Breast epithelium (tissue), 3 donors: ENCODE measurements at regions not wholly inside any gene's neighbourhood (a gene's known extent, or its start where the extent isn't known, plus 50 kb on each side); places are given as distances from the start of the nearest gene placed in this dataset.

Experiments
- POLR2A ChIP-seq: fragments of 450-650 bp; IDR thresholded peaks from one replicate; pipeline ENCODE4 v1.6.1; 2016; ENCODE audit warnings: antibody characterized with exemption, mild to moderate bottlenecking, moderate library complexity
- POLR2AphosphoS5 ChIP-seq, 3 donors: sonication (generic); formaldehyde crosslinking; IDR thresholded peaks; one replicate each; pipeline ENCODE4 v1.6.1; 2017; ENCODE audit warnings: antibody characterized with exemption in 3 of 3
- TF ChIP-seq, protein P1 (sequence below), 3 donors: fragments of 450-650 bp; IDR thresholded peaks; one replicate each; pipeline ENCODE4 v1.5.1; 2016 to 2017; ENCODE audit warnings: antibody characterized with exemption in 3 of 3, mild to moderate bottlenecking in 3 of 3, moderate library complexity in 3 of 3

DNA sequence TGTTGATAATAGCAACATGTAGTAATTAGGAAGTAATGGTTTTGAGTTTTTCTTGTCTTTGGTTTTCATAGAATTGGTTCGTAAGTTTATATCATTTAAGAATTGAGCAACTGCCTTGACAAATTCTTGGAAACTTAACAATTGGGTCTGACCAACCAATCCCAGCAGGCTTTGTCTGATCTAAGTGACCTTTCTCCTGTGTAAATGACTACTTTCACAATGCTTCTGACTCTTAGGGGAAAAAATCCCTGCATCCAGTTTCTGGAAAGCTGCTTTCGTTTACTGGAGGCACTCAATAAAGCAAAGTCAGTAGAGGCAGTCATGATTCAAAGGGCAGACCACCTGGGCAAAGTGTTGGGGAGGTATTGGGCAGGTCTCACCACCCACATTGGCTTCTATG lies 303.6 kb upstream of the FAM78B start:
- TF ChIP-seq, protein P1, sequence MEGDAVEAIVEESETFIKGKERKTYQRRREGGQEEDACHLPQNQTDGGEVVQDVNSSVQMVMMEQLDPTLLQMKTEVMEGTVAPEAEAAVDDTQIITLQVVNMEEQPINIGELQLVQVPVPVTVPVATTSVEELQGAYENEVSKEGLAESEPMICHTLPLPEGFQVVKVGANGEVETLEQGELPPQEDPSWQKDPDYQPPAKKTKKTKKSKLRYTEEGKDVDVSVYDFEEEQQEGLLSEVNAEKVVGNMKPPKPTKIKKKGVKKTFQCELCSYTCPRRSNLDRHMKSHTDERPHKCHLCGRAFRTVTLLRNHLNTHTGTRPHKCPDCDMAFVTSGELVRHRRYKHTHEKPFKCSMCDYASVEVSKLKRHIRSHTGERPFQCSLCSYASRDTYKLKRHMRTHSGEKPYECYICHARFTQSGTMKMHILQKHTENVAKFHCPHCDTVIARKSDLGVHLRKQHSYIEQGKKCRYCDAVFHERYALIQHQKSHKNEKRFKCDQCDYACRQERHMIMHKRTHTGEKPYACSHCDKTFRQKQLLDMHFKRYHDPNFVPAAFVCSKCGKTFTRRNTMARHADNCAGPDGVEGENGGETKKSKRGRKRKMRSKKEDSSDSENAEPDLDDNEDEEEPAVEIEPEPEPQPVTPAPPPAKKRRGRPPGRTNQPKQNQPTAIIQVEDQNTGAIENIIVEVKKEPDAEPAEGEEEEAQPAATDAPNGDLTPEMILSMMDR (IDR thresholded peaks at IDR 0.05), result no peak
- no peak for TF ChIP-seq POLR2A
- TF ChIP-seq POLR2AphosphoS5 (IDR thresholded peaks at IDR 0.05), result no peak
